ENCODE measurements at regions not wholly inside any gene's neighbourhood (a gene's known extent, or its start where the extent isn't known, plus 50 kb on each side); places are given as distances from the start of the nearest gene placed in this dataset.

DNA sequence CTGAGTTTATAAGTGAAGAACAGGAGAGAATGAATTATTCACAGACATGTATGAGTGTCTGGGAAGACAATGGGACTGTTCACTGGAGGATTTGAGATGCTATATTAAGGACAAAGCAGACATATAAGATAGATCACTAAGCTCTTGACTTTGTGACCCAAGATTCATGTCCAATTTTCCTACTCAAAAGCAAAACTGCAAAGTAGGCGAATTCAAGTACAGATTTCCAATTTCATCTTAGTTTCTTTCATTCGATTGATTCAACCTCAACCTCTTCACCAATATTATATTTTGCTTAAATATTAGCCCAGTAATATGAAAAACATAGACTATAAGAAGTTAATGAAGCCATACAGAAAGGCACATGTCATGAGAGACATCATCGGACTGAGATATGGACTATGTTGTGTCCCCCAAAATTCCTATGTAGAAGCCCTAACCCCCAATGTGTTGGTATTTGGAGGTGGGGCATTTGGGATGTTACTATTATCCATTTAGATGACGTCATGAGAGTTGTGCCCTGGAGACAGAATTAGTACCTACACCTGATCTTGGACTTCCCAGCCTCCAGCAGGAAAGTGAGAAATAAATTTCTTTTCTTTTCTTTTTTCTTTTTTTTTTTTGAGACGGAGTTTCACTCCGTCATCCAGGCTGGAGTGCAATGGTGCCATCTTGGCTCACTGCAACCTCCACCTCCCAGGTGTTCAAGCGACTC lies 353.7 kb upstream of the AKR1E2 start:
- in situ Hi-C loops (cut with HindIII; ENCODE audit: low sequenced_read_pairs), result no loop called here

DNA sequence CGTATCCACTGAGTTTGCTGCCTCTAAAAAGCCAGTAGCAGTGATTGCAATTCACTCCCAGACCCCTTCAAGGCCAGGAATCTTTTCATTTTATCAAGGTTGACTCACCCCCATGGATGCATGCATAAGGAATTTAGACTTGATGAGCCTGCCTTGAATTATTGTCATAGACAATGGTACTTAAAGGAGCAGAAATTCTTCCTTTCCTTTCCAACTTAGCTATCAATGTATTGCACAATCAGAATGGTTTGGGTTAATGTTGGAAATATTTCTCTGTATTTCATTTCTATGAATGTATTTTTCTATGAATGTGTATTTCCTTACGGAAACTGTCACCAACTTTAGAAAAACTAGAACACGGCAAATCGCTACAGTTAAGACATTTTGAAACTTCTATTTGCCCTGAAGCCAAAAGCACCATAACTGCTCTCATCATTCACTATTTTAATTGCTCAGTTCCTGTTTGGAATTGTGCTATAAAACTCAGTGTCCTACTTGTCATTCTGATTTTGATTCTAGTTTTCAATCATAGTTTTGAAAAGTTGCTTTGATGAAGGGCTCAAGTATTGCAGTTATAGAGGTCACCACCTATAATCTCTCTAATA lies 355.7 kb upstream of the AKR1E2 start:
- in situ Hi-C loops (cut with HindIII; ENCODE audit: low sequenced_read_pairs), result no loop called here

DNA sequence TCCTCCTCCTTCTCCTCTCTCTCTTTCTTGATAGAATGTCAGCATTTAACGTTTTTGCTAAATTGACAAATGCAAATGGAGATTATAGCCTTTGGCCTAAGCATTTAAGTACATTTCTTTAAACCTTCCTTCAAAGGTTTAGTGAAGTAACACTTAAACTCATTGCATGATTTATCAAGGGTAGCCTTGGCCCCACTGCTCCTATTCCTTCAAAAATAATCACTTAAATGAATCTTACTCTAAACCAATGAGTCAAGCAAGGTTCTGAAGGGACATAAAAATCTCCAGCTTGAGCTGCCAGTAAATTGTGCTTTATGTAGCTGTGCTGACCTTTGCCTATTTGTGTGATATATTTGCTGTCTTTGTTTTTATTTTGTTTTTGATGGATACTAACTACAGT lies 358.5 kb upstream of the AKR1E2 start:
- in situ Hi-C loops (cut with HindIII; ENCODE audit: low sequenced_read_pairs), result no loop called here

DNA sequence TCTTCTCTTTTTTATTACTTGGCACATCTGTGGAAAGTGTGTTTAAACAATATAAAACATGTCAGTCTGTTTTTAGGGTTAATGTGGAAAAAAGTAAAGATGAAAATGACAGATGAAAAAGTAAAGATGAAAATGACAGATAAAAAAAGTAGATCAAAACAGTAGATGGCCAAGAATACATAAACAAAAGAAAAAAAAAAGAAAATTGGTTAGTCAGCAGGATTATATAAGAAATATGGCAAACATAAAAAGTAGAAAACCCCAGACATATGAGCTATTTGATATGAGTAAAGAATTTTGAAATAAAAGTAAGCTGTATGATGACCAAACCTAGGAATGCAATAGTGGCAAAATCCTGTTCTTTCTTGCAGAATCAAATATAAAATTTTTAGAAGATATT lies 365.7 kb upstream of the AKR1E2 start:
- in situ Hi-C loops (cut with HindIII; ENCODE audit: low sequenced_read_pairs), result no loop called here

DNA sequence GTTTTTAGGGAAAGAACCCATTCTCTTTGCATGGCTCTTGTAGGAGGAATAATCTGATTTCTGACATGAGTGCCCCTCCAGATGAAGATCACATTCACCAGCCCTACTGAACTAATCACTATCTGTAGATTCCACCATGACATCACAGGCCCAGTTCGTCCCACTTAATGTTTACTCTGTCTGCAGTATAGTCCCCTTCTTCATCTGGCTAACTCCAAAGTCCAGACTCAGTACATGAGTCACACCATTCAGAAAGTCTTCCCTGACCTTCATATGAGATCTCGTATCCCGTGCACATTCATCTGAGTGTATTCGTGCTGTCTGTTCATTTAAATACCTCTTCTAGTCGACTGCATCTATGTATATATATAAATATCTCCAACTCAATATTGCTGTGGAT lies 366.5 kb upstream of the AKR1E2 start:
- in situ Hi-C loops (cut with HindIII; ENCODE audit: low sequenced_read_pairs), result no loop called here

DNA sequence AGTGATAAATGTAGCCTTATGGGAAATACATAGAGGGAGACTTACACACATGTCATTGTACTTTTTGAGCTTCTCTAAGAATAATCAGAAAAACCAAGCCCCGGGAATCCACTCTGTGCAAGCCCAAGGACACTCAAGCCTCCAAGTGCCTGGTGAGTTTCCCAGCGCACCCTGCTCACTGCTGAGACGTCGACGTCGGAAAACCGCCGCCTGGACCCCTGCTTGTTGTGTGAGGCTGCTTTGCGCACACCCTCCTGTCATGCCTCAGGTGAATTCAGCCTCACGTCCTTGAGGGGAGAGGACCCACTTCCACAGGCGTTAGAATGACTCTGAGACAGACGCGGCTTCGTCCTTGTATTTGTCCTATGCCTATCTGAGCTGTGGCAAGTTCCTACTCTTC lies 368.4 kb upstream of the AKR1E2 start:
- in situ Hi-C loops (cut with HindIII; ENCODE audit: low sequenced_read_pairs), result no loop called here

DNA sequence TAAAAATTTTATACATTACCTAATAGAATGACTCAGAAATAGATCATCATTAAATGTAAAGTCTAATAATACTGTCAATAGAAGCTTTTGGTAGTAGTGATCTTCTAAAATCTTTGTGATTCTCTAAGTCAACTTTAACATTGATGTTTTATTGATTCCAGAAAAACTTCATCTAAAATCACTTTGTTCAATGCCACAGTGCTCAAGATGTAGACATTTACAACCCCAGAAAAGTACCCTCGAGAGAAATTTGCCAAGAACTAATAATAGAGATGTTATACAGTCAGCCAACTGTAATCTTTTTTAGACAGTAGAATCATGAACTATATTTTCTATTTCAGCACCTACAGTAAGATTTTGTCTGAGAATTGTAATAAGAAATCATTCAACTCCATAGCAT lies 369.2 kb upstream of the AKR1E2 start:
- in situ Hi-C loops (cut with HindIII; ENCODE audit: low sequenced_read_pairs), result no loop called here

DNA sequence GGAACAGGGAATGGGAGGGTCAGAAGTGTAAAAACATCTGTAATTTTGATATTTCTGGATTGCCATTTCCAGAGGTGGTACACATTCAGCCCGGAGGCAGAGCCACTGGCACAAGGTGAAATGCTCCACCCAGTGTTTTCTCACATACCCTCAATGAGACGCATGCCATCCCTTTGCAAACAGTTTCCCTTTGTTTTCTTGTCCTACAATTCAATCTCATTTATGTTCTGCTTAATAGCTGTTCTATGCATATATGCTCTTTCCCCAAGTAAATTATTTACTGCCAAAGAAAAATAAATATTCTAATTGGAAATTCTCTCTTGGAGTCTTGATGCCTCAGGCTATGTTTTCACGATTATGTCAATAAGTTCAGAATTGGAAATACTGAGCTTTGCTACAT lies 369.7 kb upstream of the AKR1E2 start:
- in situ Hi-C loops (cut with HindIII; ENCODE audit: low sequenced_read_pairs), result no loop called here

DNA sequence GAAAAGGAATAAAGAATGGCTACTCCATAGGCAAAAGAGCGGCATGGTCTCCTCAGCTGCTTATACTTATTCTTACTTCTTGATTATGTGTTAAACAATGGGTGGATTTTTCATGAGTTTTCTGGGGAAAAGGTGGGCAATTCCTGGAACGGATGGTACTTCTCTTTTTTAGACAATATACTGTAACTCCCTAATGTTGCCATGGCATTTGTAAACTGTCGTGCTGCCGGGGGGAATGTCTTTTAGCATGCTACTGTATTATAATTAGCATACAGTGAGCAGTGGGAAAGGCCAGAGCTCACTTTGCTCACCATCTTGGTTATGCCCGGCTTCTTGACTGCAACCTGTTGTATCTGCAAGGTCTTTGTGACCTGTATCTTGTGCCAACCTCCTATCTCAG lies 372.1 kb upstream of the AKR1E2 start:
- in situ Hi-C loops (cut with HindIII; ENCODE audit: low sequenced_read_pairs), result no loop called here

DNA sequence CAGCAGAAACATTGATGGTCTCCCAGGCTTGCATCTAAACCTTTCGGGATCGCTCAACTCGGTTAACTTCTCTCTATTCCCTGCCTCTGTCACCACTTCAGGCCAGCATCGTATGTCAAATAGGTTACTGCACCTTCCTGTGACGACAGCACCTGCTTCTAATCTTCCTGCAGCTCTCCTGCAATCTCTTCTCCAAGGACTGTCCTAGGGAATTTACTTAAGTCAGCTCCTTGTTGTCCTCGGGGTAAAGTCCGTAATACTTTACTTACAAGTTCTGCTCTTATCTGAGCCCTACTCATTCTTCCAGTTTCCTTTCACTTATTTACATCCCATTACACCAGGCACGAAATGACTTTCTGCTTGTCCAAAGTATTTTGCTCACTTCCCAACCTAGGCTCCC lies 372.7 kb upstream of the AKR1E2 start:
- in situ Hi-C loops (cut with HindIII; ENCODE audit: low sequenced_read_pairs), result no loop called here

DNA sequence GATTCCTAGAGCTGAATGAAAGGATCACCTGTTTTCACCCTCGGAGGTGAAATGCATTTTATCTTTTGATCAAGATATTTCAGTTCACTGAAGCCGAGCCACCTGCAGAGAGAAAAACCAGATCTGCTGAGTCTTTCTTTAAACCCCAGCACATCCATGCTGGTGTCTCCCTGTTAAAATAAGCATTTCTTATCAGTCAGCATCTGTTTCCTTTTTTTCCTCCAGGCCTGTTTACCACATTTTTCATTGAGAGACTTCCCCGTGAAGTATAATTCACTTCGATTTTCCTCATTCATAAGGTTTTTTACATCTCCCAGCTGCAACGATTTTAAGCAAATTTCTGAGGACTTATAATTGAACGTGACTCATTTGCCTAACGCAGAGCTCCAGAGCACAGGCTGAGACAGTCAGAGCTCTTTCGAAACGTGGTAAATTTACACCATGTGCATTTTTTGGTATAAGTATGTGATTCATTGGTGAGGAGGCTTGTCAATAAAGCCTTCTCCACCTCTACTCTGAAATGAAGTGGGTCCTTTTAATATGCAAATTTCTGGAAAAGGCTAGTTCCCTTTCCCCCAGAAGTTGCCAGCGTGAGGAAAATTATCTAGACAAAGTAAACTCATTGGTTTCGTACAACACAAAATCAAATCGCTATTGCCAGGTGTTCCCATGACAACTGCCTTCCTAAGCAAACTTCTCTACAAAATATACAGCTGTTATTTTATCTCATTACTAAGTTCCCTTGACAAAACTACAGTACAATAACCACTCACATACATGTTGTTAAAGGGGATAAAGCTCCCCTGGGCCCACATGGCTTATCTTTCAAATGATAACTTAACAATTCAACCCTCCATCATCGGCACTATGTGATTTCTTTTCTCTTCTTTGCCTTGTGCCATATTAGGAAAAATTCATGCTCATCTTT lies 374.8 kb upstream of the AKR1E2 start:
- in situ Hi-C loops (cut with HindIII; ENCODE audit: low sequenced_read_pairs), result no loop called here

DNA sequence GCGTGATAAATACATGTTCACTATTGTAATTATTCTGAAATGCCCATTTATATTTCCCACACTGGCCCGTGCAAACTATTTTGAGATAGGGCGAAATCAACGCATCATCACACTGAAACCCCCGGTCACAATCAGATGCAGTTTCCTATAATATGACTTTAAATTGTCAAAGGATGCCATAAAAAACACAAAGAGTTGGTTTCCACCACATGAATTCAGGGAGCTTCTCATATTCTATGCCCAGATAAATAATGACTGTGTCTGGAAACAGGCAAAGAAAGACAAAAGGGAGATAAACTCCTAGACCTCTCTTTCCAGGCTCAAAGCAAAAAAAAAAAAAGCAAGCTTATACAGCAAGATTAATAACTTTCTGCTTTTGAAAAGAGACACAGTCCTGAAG lies 375.8 kb upstream of the AKR1E2 start:
- in situ Hi-C loops (cut with HindIII; ENCODE audit: low sequenced_read_pairs), result no loop called here

DNA sequence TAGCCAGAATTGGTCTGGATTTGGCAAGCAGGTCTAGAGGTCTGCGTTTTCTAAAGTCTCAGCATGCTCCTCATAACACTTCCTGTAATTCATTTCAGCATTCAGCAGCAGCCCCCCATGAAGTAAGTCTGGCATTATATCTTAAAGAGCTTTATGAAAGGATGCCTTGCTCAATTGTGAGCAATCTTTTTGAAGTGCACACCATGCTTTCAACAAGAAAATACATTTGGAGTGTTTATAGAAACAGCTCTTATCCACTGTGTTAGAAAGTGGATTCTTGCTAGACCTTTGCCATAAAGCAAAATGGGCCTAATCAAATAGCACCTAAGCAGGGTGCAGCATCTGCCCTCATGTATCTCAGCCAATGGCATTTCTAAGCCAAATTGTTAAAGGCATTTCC lies 378.0 kb upstream of the AKR1E2 start:
- in situ Hi-C loops (cut with HindIII; ENCODE audit: low sequenced_read_pairs), result no loop called here

DNA sequence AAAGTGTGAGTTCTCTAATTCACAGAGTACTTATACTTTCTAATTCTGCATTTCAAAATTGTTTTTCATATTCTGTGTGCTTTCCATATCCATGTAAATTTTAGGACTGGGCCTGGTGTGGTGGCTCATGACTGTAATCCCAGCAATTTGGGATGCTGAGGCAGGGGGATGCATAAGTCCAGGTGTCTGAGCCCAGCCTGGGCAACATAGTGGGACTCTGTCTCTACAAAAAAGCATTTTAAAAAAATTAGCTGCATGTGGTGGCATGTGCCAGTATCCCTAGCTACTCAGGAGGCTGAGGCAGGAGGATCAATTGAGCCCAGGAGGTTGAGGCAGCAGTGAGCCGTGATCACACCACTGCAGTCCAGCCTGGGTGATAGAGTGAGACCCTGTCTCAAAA lies 382.6 kb upstream of the AKR1E2 start:
- in situ Hi-C loops (cut with HindIII; ENCODE audit: low sequenced_read_pairs), result no loop called here

DNA sequence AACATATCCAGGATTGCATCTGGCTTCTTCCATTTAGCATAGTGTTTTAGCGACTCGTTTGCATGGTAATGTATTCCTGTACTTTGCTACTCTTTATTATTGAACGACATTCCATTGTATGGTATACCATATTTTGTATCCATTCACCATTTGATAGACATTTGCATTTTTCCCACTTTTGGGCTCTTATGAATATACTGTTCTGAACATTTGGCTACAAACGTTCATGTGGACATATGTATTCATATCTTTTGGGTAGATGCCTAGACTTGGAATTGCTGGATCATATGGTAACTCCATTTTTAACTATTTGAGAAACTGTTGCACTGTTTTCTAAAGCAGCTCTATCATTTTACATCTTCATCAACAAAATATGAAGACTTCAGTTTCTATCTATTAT lies 383.7 kb upstream of the AKR1E2 start:
- in situ Hi-C loops (cut with HindIII; ENCODE audit: low sequenced_read_pairs), result no loop called here

DNA sequence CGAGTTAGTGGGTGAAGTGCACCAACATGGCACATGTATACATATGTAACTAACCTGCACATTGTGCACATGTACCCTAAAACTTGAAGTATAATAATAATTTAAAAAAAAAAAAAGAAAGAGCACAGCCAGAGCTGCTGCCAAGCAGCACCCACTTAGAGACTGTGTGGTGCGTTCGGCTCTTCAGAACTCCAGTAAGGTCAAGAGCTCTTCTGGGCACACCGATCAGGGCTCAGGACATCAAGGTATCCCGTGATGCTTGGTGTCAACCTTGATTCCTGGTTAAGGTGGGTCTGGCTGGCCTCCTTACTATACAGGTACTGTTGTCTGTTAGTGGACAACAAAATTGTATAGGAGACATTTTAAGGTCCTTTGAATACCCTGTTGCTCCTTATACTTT lies 385.7 kb upstream of the AKR1E2 start:
- in situ Hi-C loops (cut with HindIII; ENCODE audit: low sequenced_read_pairs), result no loop called here

DNA sequence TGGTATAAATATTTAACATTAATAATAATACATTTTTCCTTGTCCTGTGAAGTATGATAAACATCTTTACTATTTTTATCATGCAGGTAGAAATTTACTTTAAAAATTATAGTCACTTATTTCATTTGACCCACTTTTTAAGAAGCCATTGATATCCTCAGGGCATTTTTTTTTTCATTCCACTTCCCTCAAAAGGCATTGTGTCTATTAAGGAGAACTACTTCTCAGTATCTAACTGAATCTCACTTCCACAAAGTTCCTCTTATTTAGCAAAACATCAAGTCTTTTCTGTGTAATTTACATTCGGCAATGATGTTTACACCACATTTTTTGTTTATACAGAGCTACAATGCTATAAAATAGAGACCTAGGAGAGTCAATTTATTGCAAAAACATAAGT lies 388.2 kb upstream of the AKR1E2 start:
- in situ Hi-C loops (cut with HindIII; ENCODE audit: low sequenced_read_pairs), result no loop called here

DNA sequence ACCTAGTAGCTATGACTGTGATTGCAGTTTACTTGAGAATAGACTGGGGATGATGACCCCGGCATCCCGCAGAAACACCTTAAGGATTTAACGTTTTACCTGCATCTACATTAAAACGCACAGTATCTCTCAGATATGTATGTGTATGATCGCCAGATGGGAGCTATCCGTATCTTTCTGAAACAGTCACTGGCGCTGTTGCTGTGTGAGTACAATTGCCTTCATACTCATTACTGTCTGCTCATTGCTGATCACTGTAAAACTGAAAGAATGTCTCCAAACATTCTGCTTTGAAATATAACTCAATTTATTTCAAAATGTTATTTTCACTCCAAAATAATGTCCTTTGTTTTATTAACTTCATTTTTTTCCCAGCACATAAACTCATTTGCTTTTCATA lies 388.9 kb upstream of the AKR1E2 start:
- in situ Hi-C loops (cut with HindIII; ENCODE audit: low sequenced_read_pairs), result no loop called here

DNA sequence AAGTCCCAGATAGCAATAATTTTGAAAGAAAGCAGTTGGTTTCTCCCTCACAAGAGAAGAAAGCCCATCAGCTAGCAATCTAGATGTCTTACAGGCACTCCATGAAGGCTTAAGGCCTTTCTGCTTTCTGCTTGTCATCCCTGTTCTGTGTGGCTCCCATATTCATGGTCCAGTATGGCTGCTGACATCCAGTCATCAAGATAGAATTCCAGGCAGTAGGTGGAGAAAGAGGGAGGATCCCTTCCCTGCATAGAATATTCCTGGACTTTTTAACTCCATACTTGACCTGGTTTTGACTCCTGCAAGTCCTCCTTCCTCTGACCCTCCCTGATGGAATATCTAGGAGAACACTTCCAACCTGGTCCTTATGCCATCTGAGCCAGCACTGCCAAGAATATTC lies 389.9 kb upstream of the AKR1E2 start:
- in situ Hi-C loops (cut with HindIII; ENCODE audit: low sequenced_read_pairs), result no loop called here

DNA sequence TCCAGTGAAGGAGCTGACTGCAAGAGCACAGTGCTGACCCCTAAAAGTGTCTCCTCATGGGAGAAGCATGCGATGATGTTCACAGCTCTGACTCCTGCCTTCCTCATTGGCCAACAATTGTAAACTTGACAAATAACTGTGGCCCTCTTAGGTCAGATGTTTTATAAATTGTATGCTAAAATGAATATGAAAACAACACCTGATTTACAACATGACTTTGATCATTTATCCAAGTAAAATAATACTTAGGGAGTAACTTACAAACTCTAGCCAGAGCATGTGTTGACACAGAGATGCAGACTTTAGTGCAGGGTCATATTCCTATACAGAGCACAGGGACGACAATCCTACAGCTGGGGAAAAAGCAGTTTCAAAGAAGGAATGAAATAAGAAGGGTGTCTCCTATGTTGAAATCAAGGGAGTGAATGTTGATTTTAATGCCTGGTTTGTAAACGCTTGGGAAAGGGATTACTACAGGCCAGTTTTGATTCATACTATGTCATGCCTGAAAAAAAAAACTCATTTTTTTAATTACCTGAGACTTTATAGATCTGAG lies 391.4 kb upstream of the AKR1E2 start:
- in situ Hi-C loops (cut with HindIII; ENCODE audit: low sequenced_read_pairs), result loop anchor here (5.0 kb wide), 1 partner anchor 37 kb away; no protein-coding TSS in a partner anchor

DNA sequence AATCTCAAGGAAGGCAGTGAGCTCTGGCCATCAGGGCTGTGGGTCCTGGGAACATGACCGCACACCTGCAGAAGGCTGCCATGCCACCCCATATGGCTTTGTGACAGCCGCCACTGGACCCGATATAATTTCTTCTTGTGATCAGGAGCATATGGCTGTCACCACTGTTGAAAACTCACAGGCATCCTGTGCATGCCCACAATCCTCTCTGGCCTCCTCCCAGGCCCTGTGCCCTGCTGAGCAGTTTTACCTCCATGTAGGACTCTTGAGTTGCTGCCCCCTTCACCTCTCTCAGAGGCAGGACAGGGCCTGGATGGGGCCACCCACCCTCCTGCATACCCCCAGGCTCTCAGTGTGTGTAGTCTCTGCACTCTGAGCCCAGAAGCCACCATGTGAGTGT lies 391.9 kb upstream of the AKR1E2 start:
- in situ Hi-C loops (cut with HindIII; ENCODE audit: low sequenced_read_pairs), result loop anchor here (5.0 kb wide), 1 partner anchor 37 kb away; no protein-coding TSS in a partner anchor
